DMS53 (cell line): ENCODE measurements at regions not wholly inside any gene's neighbourhood (a gene's known extent, or its start where the extent isn't known, plus 50 kb on each side); places are given as distances from the start of the nearest gene placed in this dataset.

Source experiments
- DNase-seq: peaks from one replicate; lab custom pipeline; 2025; lab: John Stamatoyannopoulos, UW

- no peak for DNase-seq
These were observed 531.2 kb downstream of the HTR7 start for GRCh38 chr10:90326498-90327267.

DNA sequence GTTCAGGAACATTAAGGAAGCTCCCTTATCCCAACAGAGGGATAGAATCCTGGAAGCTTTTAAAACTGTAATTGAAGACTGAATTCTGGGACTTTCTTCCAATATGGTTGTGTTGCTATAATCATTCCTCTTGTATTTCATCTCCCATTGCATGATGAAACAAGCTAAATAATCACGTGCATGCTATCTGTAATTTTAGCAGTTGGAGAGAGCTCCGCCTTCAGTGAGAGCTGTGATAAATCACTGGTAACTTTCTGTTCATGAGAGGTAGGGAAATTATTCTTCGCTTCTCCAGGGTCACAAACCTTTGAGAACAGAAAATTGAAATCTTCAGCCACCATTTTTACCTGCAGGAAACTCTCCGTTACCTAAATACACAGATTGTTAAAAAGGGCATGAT, 530.2 kb downstream of the HTR7 start:
- no peak for DNase-seq

GRCh38 chr10:90328459-90328858, 529.4 kb downstream of the HTR7 start:
- no peak for DNase-seq

DNA sequence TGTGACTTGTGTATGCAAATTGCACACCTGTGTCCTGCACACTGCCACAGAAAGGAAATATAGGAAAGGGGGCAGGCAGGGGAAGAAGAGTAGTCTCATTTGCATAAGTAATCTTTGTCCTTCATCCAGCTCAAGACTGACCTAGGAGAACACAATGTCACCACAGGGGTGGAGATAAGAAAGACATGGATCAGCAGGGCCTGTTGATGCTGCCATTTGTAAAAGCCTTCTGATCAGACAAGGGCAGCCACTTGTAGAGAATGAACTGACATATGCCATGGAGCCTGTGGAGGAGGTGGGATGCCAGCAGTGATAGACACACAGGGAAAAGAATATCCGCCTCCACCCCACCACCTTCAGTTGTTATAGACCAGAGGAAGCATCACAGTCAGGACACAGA, 528.9 kb downstream of the HTR7 start:
- no peak for DNase-seq

GRCh38 chr10:90337316-90337715, 520.5 kb downstream of the HTR7 start:
- DNase-seq: no peak

DNA sequence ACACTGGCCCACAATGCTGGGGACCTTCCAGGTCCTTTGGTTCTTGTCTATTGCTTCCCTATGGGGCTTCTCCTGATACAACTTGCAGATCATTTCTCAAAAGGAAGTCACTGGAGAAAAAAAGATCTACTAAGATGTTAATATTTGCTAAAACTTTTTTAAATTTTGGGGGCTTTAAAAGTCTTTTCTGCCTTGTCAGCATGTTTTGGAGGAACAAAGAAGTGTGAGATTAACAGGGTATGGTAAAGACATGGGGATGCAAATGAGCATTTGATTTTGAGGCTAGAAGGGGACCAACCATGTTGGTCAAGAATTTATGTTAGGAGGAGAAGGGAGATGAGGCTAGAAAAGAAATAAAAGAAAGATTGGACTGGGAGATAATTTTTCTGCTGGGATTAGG, 515.4 kb downstream of the HTR7 start:
- DNase-seq: no peak

DNA sequence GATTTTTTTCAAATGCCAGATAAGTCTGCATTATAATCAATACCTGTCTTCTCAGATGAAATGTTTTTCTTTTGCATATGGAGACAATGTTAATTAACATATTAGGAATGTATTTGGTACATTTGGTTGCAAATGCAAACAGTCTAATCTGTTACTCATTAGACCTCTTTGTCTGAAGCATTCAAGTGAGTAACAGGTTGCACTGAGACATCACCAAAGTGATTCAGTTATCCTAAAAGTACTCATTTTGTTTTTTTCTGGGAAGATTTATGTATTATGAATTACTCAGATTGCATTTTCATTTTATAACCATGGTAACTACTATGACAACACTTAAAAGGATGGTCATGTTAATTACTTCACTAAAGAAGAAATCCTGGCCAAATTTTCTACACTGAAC, 513.6 kb downstream of the HTR7 start:
- DNase-seq: no peak

- no peak for DNase-seq
These were observed 510.6 kb downstream of the HTR7 start for GRCh38 chr10:90347239-90347638.

GRCh38 chr10:90350122-90350521, 507.7 kb downstream of the HTR7 start:
- no peak for DNase-seq

DNA sequence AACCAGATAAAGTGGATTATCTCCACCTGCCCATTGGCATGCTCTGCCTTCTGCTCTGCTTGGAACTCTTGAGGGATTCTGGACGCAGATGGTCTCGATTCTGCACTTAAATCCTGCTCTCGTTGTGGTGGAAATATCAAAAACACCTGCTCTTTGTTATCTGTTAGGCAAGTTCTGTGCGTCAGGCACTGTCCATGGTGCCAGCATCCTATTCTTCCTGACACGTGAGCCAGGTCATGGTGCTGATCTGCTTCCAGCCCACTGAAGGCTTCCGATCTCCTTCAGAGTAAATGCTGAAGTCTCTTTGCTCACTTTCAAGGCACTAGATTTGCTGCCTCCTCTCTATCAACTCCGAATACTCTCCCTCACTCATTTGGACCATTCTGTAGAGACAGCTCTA, 505.6 kb downstream of the HTR7 start:
- no peak for DNase-seq

DNA sequence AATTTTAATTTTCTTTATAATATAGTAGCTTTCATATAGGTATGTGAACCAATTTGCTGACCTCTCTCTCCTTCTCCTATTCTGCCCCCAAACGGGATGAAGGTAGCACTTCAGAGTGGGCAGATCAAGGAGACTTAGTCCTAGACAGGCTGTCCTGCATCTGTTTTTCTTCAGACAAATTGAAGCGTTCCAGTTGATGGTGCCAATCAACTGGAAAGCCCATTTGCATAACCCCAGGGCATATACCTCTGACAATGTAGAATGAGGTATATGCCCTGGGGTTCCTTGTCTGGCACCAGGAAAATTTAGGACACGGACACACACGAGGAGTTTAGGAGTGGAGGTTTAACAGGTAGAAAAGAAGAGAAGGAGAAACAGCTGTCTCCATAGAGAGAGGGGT, 502.9 kb downstream of the HTR7 start:
- no peak for DNase-seq

DNA sequence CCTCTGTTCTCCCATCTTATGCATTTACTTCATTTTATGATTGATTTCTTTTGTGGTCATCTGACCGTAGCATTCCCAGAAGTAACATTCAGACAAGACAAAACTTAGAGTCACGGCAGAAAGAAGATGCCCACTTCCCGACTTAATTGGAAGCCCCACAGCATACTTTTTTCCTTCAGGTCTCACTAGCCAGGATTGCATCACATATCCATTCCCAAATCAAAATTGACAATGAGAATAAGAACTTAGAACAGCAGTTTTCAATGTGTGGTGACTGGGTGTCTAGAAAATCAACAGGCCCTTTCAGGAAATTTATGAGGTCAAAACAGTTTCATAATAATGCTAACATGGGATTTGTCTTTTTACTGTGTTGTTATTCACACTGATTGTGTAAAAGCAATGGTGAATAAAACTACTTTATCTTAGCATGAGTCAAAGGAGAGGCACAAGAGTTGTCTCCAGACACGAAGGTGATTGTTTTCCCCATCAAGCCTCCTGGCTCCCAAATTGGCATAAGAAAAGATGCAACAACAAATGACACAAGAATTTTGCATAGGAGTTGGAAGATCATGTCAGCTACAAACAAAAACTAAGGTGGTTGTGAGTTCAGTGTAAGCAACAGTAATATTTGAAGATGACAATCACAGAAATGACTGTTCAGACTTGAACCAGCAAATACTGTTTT, 493.9 kb downstream of the HTR7 start:
- DNase-seq: no peak

DNA sequence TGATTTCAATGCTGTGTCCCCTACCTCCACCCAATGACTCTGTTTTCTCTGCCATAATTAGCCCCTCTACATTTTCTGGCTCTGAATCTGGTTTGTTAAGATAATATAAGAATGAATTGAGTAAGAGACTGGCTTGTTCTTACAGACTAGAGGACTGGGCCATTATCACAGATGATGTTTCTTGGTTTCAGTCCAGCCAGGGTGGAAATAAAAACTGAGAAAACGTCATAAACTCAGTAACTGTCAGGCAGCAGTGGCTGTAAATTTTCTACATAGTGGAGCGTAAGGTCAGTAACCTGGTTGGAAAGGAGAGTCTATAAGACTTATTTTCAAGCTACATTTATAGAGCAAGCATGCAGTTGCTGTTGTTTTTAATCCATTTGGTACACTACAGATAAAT, 485.4 kb downstream of the HTR7 start:
- DNase-seq: no peak

DNA sequence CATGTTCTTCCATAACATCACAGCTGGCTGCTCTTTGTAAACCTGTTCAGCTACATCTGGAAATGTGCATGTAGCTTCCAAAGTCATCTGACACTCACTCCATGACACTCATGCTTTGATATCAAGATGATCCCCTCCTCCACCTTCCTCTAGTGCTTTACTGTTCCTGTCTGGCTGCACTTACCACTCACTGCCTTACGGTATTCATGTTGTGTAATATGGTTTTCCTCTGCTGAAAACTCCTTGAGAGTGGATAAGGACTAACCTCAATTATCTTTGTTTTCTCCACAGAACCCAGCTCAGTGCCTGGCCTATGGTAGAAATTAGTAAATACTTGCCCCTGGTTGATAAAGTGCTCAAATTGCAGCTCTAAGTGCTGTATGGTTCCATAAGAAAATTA, 483.9 kb downstream of the HTR7 start:
- DNase-seq: no peak

DNA sequence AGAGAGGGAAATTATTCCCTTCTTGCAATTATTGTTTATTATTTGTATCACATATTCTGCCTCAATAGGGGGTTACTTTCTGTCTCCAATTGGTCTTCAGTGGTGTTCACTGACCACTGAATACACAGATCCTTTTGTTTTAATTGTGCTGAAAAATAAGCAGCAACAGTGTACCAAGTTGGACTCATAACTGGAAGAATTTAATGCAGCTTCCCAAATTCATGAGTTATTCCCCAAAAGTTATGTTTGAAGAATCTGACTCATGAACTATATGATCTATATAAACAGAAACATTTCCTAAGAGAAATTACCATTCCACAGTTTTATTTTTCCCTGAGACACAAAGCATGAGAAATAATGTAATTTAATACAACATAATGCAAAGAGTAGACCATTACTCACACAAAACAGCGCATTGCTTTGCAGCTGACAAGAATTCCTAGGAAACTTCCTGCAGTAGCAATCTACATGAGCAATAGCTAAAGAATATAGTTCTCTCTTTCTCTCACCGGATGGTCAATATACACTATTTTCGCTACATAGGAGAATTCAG, 479.2 kb downstream of the HTR7 start:
- DNase-seq: no peak

- no peak for DNase-seq
These were observed 476.4 kb downstream of the HTR7 start for GRCh38 chr10:90381468-90381867.

- DNase-seq: no peak
These were observed 468.0 kb downstream of the HTR7 start for GRCh38 chr10:90389876-90390275.

DNA sequence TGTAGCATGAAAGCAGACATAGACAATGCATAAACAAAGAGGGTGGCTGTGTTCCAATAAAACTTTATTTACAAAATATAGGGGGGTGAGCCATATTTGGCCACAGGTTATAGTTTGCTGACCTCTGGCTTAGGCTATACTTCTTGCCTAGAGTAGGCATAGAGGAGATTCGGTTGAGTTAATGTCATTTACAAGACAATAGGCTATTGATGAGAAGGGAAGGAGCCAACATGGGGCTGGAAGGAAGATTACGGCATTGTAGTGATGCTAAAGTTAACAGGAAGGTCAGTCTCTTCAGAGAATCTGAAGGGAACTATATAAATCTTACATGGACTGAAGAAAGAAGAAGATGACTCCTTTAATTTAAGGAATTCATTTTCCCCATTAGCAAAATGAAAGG, 463.5 kb downstream of the HTR7 start:
- DNase-seq: no peak

- DNase-seq: no peak
These were observed 461.1 kb downstream of the HTR7 start for GRCh38 chr10:90396721-90397120.

DNA sequence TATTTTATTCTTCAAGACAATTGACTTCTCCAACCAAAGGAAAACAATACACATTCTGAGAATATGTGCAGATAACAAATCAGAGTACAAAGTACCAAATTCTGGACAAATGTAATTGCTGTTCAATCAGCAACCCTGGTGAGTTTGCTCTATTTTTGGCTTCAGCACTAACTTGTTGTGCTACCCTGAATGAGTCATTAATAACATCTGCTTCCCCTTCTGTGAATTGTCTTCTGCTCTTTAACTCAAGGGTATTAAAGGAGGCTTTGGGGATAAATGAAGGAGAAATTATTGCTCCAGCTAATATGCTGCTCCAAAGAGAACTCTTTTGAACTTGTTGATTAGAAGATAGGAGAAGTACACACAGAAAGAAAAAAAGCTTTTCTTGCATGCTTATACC, 459.3 kb downstream of the HTR7 start:
- DNase-seq: peak; percentile 41

DNA sequence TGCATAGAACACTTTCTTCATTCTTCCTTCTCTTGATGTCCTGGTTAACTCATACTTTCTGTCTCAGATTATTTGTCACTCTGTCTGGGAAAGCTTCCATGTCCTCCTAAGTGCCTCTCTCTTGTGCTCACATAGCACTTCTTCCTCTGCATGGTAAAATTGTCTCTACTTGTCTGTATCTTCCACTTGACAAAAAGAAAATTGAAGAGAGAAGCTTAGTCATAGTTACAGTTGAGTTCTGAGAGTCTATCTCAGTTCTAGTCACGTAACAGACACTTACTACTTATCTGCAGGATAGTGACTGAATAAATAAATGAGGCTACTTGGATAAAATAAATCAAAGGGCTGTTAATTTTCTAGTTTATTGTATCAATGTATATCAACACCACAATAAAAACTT, 458.1 kb downstream of the HTR7 start:
- no peak for DNase-seq

GRCh38 chr10:90403211-90404000, 454.4 kb downstream of the HTR7 start:
- no peak for DNase-seq

GRCh38 chr10:90407131-90407530, 450.7 kb downstream of the HTR7 start:
- no peak for DNase-seq
